GOT3 (cell line): ENCODE measurements at regions not wholly inside any gene's neighbourhood (a gene's known extent, or its start where the extent isn't known, plus 50 kb on each side); places are given as distances from the start of the nearest gene placed in this dataset.

Source experiments
- DNase-seq: peaks from one replicate; lab custom pipeline; 2025; ENCODE audit warnings: mixed read lengths; lab: John Stamatoyannopoulos, UW

DNA sequence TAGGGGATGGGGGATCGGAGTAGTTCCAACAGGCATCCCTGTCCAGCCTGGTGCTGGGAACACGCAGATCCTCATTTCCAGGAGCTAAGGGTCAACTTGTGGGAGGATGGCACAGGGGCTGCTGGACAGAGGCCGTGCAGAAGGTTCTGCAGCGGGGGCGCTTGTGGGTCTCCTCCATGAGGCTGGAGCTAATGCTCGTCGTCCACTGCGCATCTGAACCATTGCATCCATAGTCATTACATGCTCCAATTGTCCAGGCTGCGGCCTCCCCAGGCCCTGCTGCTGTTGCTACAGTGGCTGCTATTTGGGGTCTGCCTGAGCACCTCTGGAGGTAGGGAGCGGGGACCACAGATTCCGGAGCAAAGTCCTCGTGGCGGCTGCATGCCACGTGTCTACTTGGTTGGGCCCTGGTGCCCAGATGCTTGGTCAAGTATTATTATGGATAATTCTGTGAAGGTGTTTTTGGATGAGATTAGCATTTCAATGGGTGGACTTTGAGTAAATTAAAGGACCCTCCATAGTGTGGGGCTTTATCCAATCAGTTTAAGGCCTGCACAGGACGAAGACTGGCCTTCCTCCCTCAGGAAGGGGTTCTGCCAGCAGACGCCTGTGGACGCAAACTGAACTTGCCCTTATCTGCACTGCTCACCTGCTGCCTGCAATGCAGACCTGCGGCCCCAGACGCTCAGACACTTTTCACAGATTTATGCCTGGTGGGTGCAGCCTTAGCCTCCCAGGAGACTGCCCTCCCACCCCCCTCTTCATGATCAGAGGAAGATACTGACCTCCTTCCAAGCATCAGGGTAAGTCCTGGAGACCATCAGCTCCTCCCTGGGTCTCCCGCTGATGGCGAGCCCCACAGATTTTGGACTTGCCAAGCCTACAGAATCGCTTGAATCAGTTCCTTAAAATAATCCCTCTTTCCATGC is 127.5 kb upstream of the IRX4 start:
- DNase-seq = no peak

DNA sequence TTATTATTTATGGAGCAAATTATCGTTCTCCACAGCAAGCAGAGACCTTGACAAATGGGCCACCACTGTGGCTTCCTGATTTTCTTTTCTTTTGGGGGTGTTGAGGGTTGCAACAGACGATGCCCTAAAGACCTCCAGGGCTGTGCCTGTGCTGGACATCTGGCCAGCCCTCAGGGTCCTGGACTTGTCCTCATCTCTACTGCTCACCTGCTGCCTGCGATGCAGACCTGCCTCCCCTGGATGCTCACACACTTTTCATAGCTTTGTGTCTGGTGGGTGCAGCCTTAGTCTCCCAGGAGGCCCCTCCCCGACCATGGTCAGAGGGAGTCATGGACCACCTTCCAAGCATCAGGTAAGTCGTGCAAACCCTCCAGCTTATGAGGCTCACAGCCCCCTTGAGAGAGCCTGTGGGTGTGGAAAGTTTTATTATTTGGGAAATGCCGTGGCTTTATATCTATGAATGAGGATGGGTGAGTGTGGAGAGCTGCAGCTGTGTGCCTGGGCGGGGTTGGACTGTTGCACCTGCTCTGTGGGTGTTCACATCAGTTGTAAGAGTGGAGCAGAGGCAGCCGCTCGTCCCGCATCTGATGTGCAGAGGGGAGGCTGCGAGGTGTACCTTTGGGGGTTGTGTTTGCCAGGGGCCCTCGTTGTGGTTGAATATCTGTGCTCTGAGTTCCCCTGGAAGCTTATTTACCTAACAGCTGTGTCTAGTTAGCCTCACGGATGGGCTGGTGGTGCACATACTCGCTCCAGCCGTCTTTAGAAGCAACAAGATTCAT is 126.3 kb upstream of the IRX4 start:
- no peak for DNase-seq

DNA sequence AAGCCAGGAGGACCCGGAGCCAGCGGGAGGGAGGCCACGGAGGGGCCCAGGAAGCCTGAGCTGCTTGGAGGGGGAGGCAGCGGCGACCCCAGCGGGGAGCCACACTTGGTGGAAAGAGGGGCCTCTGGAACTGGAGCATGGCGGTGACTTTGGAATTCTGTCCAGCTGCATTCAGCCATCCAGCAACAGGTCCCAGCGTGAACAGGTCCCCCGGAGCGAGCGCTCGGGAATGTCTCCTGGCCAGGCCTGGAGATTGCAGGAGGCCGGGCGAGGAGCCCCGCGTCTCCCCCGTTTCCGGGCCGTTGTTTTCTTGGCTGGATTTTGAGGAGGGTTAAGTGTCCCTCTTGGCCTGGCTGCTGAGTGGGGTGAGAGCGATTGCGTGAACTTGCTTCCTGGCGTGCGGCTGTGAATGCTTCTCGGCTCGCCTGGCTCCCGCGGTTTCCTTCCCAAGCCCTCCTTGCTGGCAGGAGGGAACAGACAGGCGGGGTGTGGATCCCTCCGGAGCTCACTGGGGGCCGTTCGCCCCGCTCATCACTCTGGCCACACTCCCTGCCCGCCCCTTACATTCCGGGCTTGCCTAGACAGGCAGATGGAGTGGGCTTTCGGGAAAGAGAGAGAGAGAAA is 125.3 kb upstream of the IRX4 start:
- no peak for DNase-seq

DNA sequence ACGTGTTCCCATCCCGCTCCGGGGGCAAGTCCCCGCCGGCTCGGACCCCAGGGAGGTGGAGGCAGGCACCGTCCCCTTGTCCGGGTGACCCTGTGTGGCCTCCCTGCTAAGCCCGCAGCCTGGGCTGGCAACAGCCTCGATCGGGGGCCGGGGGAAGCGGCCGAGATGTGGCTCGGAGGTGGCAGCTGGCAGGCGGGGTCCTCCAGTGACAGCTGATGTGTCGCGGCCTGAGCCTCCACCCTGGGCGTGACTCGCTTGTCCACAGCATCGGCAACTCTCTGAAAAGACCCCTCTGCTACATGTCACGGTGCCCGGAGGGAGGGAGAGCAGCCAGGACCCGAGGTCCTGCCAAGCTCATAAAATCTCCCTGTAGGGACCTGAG is 124.8 kb upstream of the IRX4 start:
- DNase-seq = no peak

DNA sequence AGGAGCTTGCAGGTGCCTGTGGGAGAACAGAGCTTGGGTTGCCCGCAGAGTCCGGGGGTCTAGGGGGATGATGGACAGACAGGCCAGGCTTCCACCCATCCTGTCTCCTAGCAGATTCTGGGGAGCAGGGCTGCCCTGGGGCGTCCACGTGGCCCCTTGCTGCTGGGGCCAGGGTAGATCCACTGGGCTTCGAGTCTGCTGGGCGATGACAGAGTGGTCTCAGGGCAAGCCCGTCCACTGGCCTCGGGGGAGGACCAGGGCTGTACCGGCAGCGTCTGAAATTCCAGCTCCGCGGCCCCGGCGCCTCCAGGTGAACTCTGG is 124.2 kb upstream of the IRX4 start:
- DNase-seq = no peak

DNA sequence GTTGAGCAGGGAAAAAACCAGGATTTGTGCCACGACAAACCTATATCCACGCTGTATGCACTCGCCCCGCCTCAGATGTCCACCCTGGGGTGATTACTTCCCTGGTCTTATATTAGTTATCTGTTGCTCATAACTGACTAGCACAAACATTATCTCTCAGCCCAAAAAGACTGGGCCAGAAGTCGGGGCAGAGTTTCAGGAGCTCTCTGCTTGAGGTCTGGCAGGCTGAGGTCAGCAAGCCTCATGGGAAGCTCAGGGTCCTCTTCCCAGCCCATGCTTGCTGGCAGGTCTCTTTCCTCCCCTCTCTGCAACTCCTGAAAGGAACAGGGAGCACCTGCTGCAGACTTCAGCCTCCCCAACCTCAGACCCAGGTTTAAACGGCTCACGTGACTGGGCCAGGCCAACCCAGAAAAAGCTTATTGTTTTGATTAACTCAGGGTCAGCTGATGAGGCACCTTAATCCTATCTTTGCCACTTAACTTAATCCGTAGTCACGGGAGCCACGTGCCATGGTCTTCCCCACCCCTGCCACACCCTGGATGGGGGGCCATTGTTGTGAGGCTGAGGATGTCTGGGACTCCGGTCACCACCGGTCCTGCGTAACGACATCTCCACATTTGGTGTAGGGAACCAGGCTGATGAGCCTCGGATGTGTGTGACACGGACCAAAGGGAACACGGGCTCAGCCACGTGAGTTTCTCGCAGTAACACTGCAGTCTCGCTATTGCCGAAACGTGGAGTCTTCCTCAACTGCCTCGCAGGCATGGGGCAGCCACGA is 123.7 kb upstream of the IRX4 start:
- DNase-seq = no peak

DNA sequence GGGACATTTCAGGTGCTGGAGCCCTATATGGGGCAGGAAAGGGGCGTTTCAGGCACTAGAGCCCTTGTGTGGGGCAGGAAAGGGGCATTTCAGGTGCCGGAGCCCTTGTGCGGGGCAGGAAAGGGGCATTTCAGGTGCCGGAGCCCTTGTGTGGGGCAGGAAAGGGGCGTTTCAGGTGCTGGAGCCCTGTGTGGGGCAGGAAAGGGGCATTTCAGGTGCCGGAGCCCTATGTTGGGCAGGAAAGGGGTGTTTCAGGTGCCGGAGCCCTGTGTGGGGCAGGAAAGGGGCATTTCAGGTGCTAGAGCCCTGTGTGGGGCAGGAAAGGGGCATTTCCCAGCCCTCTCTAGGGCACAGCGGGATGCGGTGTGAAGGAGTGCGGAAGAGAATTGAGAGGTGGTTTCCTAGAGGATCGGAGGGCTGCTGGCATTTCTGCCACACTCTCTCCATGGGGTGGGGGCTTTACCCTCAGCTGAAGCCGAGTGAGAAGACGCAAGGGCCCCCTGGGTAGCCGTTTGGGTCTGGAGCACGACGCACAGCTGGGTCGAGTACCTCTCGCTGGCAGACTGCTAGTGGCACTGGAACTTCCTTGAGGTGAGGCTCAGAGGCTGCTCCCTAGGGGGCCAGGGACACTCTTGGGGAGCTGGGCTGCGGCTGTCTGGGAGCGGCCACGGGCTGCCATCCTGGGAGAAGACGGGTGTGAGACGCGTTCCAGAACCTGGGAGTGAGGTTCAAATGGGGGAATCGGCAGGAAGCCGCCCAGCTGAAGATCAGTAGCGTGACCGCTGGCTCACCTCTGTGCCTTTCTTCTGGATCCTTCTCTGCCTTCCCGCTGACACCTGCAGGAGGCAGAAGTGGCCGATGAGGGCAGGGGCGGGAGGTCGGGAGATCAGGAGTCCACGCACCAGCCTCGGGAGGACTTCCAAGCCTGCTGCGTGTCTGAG is 122.6 kb upstream of the IRX4 start:
- no peak for DNase-seq

DNA sequence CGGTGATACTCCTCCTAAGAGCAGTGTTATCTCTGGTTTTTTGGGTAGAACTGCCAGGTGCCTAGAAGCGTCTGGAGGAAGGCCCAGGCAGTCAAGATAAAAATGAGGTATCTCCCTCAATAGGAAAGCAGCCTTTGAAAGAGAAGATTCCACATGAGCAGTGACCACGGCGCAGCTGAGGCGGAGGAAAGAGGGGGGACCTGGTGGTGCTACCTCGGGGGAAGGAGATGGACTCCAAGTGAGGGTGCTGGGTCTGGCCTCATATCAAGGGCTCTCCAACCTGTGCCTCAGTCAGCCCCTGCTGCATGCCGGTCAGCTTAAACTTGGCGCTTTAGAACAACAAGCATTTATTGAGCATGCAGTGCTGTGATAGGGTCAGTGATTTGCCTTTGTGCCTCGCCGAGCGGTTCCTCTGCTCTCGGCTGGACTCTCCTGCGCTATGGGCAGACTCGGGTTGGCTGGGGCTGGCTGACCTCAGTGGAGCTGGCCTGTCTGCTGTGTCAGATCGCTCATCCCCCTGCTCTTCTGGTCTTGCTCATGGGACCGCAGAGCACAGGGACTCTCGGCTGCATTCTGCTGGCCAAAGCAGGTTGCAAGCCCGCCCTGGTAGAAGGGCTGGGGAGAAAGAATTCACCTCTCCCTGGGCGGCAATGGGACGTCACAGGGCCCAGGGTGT is 121.1 kb upstream of the IRX4 start:
- DNase-seq = no peak

DNA sequence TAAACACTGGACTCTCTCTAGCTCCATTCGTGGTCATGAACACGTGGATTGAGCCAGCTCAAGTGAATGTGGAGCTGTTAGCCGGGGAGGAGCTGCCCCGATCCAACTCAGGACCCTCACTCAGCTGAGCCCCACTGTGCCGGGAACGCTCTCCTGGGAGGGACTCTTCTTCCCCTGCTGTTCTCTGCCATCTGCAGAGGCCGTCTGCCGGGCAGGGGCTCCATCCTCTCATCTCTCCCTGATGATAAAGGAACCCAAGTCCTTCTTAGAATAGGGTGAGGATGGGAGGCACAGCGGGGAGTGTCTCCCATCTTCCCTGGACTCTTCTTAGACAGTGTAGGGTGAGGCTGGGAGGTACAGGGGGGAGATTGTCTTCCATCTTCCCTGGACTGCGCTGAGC is 120.5 kb upstream of the IRX4 start:
- DNase-seq = no peak

DNA sequence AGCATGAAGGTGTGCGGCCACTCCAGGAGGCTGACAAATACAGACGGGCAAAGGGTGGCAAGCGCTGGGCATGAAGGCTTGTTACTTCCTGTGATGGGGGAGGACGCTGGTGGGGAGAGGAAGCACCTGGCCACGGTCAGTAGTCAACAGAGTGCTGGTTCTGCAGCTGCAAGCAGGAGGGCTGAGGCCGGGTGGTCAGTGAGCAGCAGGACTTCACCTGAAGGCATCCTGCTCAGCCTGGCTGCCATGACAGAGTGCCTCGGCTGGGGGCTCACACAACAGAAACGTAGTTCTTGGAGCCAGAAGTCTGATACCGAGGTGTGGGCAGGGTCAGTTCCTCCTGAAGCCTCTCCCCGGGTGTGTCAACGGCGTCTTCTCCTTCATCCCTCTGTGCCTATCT is 118.6 kb upstream of the IRX4 start:
- no peak for DNase-seq

DNA sequence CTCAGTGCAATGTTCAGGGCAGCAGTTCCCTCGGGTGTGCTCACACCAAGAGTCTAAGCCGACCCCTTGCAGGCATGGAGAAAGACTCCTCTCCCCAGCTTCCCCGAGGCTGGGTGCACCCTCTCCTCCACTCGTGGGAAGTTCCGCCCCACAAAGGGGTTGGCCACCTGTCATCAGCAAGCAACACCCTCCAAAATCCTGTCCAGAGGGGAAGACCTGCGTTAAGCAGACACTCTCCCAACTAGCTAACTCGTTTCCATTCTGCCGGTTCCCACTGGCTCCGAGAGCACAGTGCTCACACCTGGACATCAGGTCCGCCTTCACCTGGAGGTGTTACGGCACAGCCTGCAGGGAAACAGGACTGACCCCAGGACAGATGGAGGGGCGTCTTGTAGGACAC is 117.9 kb upstream of the IRX4 start:
- no peak for DNase-seq

DNA sequence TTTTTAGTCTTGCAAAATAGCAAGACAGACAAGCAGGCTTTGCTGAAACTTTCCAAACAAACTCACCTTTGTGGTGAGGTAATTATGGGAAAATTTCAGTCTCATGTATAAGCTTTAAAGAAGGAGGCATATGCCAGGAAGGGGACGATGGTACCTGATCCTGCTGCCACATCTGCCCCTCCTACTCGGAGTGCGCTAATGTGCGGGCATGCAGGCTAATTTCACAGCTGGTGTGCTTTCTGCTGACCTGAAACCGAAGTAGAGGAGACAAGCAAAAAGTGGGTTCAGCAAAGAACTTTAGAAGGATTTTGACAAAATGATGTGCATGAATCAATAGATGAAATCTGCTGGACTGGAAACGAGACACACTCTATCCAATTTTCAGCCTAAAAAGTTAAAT is 117.1 kb upstream of the IRX4 start:
- DNase-seq = no peak

DNA sequence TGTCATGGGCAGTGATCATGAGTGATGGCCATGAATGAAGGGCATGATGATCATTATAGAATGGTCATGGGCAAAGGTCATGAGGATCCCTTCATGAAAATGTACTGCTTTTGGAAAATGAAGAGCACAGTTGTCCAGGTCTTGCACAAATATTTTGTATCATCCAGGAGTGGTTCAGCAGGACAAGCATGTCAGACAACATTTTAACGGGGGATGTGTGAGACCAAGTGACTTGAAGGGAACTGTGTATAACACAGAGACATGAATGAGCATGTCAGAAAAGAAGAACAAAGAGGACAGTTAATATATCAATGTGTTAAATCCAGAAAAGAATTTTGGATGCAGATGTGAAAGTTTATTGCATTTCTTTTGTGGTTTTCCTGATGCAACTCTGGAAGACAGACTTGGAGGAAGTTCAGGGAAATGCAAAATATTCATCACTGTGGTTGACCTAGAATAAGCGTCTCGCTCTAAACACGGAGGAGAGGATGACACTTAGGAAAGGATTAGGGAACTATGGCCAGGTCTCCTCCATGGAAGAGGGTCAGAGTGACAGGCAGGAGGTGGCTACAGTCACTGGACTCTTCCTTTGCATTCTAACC is 116.1 kb upstream of the IRX4 start:
- no peak for DNase-seq

DNA sequence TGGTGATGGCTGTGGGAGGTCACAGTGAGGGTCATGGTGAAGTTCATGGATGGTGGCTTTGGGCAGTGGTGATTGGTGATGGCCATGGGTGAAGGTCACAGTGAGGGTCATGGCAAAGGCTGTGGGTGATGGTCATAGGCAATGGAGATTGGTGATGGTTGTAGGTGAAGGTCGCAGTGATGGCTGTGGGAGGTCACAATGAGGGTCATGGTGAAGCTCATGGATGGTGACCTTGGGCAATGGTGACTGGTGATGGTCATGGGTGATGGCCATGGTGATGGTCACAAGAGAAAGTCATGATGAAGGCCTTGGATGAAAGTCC is 115.6 kb upstream of the IRX4 start:
- no peak for DNase-seq

DNA sequence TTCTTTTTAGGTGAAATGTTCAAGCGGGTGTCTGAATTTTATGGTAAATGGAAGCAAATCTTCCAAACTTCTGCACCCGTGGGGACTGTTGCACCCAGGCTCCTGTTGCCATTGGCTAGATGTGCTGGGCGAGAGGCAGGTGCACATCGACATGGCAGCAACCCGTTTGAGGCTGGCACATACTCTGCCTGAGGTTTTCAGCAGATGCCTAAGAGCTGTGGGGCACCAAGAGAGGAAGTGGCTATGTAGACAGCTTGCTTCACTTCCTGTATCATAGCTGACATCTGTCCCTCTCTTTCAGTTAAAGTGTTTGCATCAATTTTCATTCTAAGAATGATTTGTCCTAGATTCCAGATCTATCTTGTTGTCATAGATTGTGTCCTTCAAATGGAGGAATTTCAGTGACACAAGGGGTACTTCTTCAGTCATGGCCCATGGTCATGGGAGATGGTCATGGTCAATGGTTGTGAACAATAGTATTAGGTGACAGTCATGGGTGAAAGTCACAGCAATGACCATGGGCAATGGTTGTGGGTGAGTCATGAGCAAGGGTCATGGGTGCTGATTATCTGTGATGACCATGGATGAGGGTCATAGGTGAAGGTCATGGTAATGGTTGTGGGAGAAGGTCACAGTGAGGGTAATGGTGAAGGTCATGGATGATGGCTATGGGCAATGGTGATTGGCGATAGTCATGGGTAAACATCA is 115.1 kb upstream of the IRX4 start:
- no peak for DNase-seq

DNA sequence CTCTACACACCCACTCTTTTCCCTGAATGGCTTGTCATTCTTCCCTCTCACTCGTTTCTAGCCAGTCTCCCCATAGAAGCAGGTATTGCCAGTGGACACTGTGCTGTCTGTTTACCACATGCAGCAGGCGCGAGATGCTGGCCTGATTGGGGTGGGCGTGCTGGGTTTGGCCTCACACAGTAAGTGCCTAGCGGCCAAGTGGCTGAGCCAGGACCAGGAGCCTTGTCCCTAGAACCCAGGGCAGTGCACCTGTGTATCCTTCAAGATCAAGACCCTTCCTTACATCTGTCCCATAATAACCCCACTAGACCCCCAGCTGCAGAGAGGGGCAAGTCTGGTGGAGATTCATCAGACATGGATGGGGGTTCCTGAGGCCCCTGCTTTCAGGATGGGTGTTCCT is 112.8 kb upstream of the IRX4 start:
- no peak for DNase-seq

DNA sequence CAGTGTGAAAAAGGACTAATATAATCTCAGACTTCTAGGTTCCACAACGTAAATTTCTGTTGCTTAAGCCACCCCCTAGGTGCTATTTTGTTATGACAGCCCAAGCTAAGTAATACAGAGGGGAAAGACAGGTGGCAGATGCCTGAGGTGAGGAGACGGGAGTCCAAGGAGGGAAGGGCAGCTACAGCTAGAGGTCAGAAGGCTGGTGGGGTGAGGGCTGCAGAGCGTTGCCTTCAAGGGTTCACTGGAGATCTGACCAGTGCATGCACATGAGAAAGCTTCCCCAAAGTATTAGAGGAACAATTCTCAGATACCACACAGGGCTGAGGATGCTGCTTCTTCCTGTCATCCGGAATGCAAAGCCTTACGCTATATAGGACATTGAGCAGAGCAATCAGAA is 104.7 kb upstream of the IRX4 start:
- DNase-seq = no peak

DNA sequence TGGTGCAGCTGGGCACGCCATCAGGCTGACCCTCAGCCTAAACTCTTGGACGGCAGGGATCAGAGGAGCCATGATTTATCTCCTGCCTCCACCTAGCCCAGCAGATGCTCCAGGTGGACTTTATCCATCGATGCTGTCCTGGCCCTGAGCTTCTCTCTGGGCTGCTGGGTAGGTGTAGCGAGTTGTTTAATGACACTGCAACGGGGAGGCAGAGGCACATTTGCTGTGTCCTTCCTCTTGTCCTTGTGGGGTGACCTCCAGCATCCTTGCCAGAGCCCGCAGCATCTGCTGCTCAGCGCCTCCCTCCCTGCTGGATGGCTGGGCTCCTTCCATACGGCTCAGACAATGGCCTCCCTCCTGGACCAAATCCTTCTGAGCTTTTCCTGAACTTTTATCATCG is 103.1 kb upstream of the IRX4 start:
- DNase-seq = no peak

DNA sequence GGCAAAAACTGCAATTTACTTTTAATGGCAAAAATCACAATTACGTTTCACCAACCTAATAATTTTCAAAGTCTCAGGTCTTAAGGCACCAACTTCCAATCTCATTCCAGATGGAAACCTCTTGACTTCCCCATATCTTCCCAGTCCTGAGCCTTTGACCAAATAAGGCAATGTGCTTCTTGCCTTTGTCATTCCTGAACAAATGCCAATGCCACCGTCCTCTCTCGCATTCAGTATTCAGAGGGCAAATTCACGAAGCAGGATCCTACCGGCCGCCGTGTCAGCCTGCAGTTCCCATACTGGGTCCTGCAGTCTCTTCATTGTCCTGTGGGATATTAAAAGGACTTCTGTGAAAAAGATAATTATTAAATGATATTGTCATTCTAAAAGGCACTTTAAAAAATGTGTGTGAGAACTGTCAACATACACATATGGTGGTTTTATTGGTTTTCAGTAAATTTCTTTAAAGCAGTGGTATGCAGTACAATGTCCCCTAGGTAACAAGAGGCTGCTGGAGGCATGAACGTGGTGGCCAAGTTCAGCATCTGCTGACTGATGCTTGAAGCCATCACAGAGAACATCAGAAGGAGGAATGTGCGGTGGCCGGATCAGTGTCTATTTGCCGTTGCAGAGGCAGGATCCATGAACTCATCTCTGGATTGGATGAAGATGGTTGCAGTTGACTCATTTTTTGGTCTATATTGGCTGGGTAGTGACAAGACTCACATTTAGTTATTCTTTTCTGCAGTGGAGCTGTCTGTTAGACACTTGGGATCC is 101.4 kb upstream of the IRX4 start:
- DNase-seq = no peak
